ENCODE measurements at regions not wholly inside any gene's neighbourhood (a gene's known extent, or its start where the extent isn't known, plus 50 kb on each side); places are given as distances from the start of the nearest gene placed in this dataset.

DNA sequence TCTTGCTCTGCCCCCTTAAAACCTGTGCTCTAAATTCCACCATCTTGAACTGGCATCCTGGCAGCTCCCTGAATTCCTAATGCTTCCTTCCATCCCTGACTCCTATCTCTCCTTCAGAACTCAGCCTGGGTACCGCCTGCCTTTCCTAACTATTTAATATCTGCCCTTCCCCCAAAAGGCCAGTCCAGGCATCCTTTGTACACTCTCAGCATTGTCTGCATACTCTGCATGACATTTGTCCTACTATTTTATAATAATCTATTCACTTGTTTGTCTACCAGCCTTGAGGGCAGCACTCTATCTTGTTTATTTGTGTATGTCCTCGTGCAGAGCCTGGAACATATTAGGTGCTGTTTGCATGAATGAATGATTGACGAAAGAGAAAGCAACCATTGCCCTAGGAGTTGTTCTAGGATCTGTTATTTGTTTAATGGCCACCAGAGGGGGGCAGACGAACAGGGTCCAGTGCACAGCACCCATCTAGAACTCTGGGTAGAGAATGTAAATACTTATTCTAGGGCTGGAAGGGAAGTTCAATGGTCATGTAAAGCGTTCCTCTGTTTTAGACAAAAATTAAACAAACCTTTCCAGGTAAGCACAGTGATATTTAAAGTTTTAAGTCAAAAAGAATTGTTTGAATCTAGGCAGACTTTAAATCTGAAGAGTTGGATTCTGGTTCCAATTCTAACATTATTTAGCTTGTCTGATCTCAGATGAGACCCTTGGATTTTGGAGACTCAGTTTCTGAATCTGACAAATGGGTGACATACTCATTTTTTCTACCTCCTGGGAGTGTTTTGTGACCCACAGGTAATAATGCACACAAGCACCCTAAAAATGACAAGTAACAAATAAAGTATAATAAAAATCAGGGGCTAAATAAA lies 125.8 kb upstream of the GALNT15 start:
- peak; percentile 67 for DNase-seq (ENCODE audit: insufficient read length, low spot score)

DNA sequence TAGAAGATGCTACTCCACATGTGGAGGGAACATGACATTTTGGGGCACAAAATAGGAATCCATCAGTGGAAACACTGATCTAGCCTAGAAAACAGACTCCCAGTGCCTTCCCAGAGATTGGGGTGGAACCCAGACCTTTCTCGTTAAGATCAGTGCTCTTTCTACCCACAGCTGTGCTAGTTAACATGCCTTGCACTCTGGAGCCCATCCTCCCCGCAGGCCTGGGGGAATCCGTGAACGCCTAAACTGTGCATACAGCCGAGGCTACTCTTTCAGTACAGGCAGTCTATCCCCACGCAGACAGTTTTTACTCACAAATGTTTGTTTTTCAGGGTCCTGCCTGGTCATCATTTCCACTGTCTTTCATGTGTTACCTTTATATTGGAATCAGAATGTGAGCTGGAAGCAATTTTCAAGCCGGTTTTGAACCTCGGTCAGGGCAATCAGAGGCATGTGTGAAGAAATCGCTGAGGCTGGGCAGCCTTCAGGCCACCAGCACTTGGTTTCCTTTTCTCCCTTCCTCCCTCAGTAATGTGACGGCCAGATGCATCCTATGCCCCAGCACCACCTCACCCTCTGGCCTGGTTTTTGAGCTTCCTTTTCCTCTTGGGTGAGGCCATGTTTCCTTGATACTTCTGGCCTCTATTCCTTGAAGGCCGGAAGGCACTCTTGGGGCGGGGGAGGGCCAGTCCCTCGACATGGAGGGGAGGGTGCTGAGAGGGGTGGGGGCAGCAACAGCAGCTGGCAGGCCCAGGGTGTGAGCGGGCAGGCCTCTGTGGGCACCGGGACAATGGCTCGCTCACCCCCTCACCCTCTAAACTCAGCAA lies 123.6 kb upstream of the GALNT15 start:
- DNase-seq (ENCODE audit: insufficient read length, low spot score) (no peak), FAIRE-seq (no peak)

More for the DNA sequence above, 125.8 kb upstream of the GALNT15 start:
- FAIRE-seq: no peak

DNA sequence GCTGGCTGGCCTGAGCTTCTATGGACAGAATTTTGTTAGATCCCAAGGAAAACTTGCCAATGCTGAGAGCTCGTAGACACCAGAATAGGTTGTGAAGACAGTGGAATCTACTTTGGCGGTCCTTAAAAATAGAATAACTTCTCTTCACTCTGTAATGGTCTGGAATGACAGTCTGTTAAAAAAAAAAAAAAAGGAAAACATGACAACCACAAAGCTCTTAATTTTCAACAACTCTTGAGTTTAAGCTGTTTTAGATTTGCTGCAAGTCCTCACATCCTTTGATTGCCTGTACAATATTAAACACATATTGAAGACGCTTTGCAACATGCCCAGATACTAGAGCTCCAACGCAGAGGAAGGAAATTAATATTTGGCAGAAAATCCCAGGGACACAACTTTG lies 122.8 kb upstream of the GALNT15 start:
- DNase-seq (ENCODE audit: insufficient read length, low spot score) (no peak), FAIRE-seq (no peak)

DNA sequence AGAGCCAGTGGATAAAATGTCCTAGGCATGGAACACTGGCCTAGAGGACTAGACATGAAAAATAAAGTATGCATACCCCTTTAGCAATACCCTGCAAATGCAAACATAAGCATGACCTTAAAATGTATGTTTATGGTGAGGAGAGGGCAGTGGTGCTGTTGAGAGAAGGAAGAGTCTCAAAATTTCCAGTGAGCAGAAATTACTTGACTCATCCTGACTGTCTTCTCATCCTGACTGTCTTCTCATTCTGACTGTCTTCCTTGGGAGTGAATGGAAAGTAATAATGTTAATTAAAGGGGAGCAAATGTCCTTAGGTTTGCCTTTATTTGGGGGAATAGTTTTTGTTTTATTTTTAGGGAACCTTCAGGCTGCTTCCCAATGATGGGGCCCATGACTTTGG lies 121.5 kb upstream of the GALNT15 start:
- FAIRE-seq: no peak

DNA sequence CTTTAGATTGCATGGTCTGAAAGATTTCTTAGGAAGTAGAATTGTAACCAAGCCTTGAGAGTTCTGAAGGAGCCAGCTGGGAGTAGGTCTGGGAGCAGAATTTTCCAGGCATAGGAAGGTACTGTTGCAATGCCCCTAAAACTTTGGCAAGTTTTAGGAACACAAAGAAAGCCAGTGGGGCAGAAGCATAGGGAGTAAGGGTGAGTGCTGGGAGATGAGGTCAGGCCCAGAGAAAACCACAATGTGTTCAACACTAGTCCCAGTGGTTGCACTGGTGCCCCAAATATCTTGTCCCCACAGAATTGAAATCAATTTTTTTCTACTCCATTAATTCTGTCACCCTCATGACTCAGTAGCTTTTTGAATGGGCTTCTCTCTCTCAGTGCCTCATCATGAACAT lies 120.7 kb upstream of the GALNT15 start:
- no peak for FAIRE-seq
- no peak for DNase-seq (ENCODE audit: insufficient read length, low spot score)

More for the DNA sequence above, 121.5 kb upstream of the GALNT15 start:
- DNase-seq (ENCODE audit: insufficient read length, low spot score): no peak

DNA sequence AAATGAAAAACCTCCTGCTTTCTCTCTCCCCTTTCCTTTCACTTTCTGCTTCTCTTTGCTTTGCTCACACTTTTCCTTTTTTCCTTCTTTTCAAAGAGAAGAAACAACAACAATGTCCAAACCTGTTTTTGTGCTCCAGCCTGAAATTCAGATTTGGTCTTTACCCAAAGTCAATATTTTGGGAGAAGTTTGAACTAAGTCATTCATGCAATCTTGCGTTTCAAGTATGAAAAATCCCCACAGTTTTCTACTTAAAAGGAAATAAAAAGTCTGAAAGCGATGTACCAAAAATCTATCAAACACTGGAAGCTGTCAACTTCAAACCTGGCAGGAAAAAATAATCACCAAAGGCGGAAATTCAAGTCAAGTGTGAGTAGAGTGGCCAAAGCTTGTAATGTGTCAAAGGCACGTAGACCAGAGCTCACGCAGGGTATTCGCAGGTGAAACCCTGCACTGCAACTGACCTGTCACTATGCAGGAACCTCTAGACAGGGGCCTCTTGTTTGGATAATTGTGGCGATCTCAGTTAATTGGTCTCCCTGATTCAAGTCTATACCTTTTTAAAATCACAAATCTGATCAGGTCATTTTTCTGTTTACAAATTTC lies 118.8 kb upstream of the GALNT15 start:
- FAIRE-seq: no peak

DNA sequence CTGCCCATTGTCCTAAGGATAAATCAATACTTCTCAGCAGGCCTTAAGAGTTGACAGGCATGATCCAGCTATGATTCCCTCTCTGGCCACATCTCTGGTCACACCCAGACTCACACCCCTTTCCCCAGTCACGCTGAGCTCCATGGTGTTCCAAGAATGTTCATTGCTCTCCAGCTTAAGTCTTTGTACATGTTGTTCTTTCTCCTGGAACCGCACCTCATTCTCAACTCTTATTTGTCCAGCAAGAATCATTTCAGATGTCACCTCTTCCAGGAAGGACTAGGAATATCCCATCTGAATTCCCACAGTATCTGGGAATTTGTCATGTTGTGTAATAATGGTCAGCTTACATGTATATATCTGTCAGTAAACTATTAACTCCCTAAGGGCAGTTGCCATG lies 118.3 kb upstream of the GALNT15 start:
- FAIRE-seq: no peak
- no peak for DNase-seq (ENCODE audit: insufficient read length, low spot score)

More for the DNA sequence above, 118.8 kb upstream of the GALNT15 start:
- DNase-seq (ENCODE audit: insufficient read length, low spot score): no peak

DNA sequence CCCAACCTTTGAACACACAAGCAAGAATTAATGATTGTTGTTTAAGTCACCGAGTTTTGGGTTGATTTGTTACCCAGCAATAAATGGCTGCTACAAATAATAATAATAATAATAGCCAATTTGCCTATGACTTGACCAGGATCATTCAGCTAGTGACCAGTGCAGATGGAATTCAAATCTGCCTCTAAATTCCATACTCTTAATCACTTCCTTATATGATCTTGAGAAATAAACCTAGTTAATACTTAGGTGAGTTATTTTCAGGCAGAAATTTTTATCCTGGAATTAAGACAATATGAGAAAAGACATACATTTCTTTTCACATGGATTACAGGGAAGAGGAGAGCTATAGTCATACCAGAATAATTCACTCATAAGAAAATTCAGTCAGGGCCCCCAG lies 116.0 kb upstream of the GALNT15 start:
- FAIRE-seq: no peak

DNA sequence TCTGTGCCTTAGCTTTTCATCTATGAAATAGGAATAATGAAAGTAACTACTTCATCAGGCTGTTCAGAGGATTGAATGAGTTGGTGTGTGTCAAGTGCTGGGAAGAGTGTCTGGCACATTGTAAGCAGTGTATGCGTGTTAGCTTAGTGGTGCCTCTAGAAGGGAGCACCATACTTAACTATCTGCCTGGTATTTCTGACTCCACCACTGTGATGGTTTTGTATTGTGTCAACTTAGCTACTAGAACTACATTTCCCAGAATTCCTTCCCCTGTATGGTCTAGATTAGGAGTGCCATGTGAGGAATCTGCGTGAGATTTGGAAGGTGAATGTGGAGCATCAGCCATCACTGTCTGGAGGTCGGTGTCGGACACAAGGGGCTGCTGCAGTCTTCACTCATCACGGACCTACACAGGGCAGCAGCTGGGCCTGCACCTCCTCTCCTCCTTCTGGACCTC lies 115.4 kb upstream of the GALNT15 start:
- DNase-seq (ENCODE audit: insufficient read length, low spot score) (no peak), FAIRE-seq (no peak)

More for the DNA sequence above, 116.0 kb upstream of the GALNT15 start:
- no peak for DNase-seq (ENCODE audit: insufficient read length, low spot score)

DNA sequence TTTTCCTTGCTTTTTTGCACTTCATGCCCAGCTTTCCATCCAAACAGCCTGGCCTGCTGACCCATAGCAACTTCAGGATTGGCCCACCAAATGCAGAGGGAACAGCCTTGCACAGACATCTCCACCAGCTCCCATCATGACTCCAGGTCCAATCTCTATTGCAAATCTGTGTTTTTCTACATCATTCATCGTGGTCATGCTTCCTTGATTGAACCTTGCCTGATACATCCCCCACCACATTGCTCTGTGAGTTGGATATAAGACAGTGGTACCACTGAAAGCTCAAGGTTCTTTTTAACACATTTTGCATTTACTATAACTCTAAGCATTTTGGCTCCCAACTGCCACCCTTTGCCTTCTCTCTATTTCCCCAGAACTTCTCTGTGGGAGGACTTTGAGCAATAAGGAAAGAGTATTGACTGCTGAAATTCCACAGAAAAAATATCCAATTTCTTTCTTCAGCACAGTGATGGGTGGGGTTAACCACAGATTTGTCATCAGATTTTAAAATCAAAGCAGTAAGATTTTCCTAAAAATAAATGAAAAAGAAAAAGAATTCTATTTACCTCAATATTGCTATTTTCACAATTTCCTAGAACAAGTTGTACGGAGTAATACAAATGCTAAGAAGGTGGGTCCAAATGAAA lies 114.6 kb upstream of the GALNT15 start:
- FAIRE-seq: no peak
- no peak for DNase-seq (ENCODE audit: insufficient read length, low spot score)

DNA sequence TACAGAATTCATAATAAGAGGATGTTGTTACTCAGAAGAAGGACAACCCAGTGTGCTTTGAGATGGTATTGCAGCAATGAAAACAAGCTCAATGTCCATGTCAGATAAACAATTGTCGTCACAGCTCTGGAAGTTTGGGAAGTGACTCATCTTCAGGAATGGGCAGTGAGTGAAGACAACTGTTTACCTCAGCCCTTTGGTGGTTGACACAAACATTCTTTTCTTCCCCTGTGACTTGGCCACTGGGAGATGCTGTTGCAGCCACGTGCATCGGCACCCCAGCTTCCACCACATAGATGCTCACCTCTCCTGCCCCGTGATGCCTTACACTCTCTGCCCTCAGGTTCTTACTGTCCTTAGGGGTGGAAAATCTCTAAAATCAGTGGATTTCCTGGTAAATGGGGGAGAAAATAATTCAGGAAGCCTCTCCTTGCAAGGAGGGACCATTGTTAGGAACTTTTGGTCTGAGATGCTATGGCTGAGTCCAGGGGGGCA lies 114.1 kb upstream of the GALNT15 start:
- DNase-seq (ENCODE audit: insufficient read length, low spot score) (peak; percentile 89), FAIRE-seq (peak; percentile 86)

DNA sequence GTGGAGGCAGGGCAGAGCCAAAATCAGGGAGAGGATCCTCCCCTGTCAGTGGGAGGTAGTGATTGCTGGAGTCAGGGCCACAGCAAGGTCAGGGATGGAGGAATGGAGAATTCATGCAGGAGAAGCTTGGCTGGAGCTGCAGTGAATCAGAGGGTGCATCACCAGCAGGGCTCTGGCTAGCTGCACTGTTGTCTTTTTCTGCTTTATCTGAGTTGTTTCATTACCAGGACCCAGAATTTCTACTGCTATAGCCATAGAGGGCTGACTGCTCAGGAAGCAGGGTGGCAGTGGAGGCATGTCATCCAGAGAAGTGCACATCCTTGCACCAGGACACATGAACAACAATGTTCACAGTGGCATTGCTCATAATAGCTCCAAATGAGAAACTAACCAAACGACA lies 113.5 kb upstream of the GALNT15 start:
- FAIRE-seq (no peak), DNase-seq (ENCODE audit: insufficient read length, low spot score) (no peak)

DNA sequence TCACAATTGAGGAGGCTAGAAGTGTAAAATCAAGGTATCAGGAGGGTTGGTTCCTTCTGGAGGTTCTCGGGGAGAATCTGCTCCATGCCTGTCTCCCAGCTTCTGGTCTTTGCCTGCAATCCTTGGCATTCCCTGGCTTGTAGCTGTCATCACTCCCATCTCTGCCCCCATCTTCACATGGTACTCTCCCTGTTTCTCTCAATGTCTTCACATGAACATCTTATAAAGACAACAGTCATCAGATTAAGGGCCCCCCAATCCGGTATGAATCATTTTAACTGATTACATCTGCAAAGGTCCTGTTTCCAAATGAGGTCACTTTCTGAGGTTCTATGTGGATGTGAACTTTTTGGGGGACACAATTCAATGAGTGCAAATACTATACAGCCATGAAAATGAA lies 113.0 kb upstream of the GALNT15 start:
- DNase-seq (ENCODE audit: insufficient read length, low spot score) (no peak), FAIRE-seq (no peak)

DNA sequence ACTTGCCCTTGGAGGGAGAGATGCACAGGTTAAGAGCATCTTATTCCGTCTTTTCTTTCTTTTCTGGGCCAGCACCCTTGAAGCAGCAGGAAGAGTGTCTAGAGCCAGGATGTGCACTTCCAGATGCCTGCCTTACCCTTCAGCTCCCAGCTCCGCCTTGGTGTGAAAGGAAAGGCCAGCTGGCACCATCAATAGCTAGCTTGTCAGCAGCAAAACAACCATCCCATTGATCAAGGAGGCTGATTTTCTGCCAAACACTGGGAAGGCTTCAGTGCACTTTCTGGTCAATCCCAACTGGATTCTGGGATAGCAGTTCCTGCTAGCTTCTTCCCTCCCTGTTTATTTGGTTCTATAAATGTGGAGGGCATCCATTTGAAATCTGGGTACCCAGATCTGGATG lies 110.9 kb upstream of the GALNT15 start:
- FAIRE-seq (no peak), DNase-seq (ENCODE audit: insufficient read length, low spot score) (no peak)

DNA sequence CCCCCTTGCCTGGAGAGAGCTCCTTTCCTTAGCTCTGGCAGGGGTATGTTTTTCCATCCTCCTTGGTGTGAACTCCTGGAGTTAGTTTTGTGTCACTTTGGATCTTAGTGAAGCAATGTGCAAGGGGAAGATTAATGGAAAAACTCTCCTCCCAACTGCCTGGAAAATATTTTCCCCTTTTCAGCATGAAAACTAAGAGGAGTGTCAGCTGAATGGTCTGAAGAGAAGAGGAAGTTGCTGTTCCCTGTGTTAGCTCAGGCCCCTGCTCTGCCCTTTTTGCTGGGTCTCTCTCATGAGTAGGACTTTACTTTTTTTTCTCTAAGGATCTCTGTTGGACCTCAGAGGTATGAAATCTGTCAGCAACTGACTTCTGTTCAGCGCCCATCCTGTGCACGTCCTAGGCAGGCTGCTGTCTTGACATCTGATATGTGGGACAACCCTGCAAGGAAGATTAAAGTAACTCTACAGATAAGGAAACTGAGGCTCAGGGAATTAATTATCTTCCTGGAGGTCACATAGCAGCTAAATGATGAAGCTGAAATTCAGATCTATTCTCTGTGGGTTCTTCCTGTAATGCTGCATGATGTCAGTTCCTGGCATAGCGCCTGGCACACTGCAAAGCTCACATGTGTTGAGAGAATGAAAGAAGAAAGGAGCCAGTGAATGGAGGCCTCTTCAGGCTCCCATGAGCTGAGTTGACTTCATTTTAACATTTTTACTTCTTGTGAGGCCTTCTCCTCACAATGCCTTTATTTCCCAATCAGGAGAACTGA lies 109.7 kb upstream of the GALNT15 start:
- FAIRE-seq (no peak), DNase-seq (ENCODE audit: insufficient read length, low spot score) (no peak)

DNA sequence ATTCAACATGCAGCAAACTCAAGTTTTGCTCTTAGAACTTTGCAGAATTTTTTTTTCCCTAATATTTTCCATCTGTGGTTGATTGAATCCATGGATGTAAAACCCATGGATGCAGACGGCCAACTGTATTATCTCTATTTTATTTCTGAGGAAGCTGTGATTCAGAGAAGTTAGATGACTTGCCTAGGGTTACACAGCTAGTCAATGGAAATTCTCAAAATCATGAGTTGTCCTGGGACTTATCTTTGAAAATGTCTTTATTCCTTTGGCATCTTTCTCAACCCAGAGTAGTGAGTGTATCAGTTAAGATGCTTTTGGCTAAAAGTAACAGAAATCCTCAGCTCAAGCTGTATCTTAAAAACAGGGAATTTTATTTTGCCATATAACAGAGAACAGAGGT lies 107.9 kb upstream of the GALNT15 start:
- FAIRE-seq: no peak
- no peak for DNase-seq (ENCODE audit: insufficient read length, low spot score)

DNA sequence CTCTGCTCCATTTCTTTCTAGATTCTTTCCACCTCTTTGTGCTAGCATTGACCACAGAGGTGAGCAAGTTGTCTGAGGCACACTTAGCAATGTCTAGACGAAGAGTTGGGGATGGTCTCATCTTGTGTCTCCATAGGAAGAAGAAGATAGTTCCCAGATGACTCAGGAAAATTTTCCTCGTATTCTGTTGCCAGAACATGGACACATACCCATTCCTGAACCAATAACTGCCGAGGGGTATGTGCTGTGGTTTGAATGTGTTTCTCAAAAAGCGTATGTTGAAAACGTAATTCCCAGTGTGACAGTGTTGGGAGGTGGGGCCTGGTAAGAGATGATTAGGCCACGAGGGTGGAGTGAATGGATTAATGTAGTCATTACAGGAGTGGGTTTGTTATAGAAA lies 107.5 kb upstream of the GALNT15 start:
- DNase-seq (ENCODE audit: insufficient read length, low spot score) (no peak), FAIRE-seq (no peak)

DNA sequence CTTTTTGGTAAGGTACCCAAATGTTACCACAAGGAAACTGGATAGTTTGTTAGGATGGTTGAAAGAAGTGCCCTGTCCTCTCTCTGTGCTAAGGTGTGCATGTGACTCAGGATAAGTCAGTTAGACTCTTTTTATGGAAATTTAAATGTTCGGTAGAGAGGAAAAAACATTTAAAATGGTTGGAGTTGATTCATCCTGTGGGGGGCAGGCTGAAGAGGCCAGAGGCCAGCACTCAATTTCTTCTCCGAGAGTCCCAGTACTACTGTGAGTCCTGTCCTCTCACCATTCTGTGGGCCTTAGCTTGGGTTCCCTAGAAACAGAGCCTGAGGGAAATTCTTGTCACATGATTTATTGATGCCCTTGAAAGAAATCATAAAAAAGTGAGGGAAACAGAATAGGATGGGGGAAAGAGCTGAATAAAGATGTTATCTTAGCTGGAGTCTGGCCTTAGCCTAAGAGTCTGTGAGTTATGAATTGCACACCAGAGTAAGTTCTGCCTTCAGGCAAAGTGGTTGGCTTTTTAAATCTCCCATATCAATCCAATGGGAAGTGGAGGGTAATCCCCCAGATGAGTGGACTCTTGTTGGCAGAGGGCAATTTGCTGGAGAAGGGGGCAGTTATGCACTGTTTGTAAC lies 106.5 kb upstream of the GALNT15 start:
- DNase-seq (ENCODE audit: insufficient read length, low spot score) (peak; percentile 53), FAIRE-seq (no peak)

DNA sequence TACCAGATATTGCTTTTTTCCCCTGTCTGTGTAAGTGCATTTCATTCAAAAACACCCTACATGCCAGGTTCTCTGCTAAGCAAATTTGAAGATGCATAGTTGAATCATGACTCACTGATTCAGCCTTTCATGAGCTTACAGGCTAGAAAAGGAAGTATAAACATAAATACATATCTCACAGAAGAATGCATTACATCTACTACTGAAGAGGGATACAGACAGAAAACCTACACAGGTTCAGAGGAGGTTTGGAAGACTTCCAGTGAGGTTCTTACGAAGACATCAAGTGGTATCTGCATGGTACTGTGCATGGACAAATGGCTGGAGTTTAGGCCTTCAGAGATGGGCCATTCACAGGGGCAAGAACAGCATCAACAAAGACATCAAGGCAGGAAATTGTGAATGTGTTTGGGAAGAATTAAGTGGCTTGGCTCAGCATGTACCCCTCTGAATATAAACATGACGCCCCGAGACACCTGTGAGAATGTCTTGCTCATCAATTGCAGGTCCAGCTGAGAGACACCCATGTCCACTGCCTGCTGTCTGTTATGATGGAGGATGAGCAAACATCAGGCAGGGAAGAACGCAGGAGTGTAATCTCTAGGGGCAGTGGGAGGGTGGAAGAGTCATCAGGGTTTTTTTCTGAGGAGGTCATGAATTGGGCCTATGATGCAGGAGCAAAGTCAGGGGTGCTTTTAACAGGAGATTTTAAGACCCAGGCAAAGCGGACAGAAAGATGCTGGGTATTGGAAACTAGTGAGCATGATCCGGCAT lies 105.1 kb upstream of the GALNT15 start:
- FAIRE-seq (peak; percentile 42), DNase-seq (ENCODE audit: insufficient read length, low spot score) (peak; percentile 60)

Measured in HTR-8/SVneo (cell line).